Kidney epithelial cell (primary cell): ENCODE measurements at regions not wholly inside any gene's neighbourhood (a gene's known extent, or its start where the extent isn't known, plus 50 kb on each side); places are given as distances from the start of the nearest gene placed in this dataset.

Source experiments
- DNase-seq: peaks from one replicate; pipeline ENCODE4 v3.0.0-alpha.2; 2010; ENCODE audit warnings: low read depth
- H3K27me3 ChIP-seq: 2 replicates; pipeline ENCODE4 v1.6.0; 2011; ENCODE audit warnings: low read length; ENCODE audit not compliant: control insufficient read depth, insufficient read depth
- H3K36me3 ChIP-seq: 2 replicates; pipeline ENCODE4 v1.5.1; 2011; ENCODE audit warnings: low read length; ENCODE audit not compliant: control insufficient read depth, insufficient read depth
- H3K4me3 ChIP-seq: 2 replicates; pipeline ENCODE4 v1.5.1; 2011; ENCODE audit warnings: low read depth, mild to moderate bottlenecking, control low read depth, low read length
- CTCF ChIP-seq: IDR thresholded peaks from 2 replicates; pipeline ENCODE4 v1.5.1; 2011; ENCODE audit warnings: mild to moderate bottlenecking, moderate library complexity, low read length, control low read depth, inconsistent platforms; ENCODE audit not compliant: insufficient read depth, poor library complexity, severe bottlenecking

- H3K27me3 ChIP-seq: no peaks in the 10 kb centered on the region
- TF ChIP-seq CTCF: no peak
- no peak for DNase-seq
- no peaks in the 10 kb centered on the region for H3K36me3 ChIP-seq
- H3K4me3 ChIP-seq: no peak overlapping the region
Observed at GRCh38 chr3:44070841-44071546, 170.7 kb upstream of the TOPAZ1 start.

GRCh38 chr3:44072601-44073540, 168.8 kb upstream of the TOPAZ1 start:
- Histone ChIP-seq H3K4me3 (no peak overlapping the region), H3K36me3 (no peaks in the 10 kb centered on the region), H3K27me3 (no peaks in the 10 kb centered on the region)
- no peak for TF ChIP-seq CTCF
- DNase-seq: no peak

GRCh38 chr3:44074181-44074580, 167.5 kb upstream of the TOPAZ1 start:
- no peaks in the 10 kb centered on the region for H3K27me3 ChIP-seq
- no peak overlapping the region for H3K4me3 ChIP-seq
- no peak for DNase-seq
- no peaks in the 10 kb centered on the region for H3K36me3 ChIP-seq
- no peak for TF ChIP-seq CTCF

- no peak for TF ChIP-seq CTCF
- no peaks in the 10 kb centered on the region for H3K27me3 ChIP-seq
- no peak for DNase-seq
- no peaks in the 10 kb centered on the region for H3K36me3 ChIP-seq
- no peak overlapping the region for H3K4me3 ChIP-seq
Observed at GRCh38 chr3:44076221-44076829, 165.4 kb upstream of the TOPAZ1 start.

- Histone ChIP-seq H3K36me3 (no peaks in the 10 kb centered on the region), H3K27me3 (no peaks in the 10 kb centered on the region), H3K4me3 (no peak overlapping the region)
- peak; percentile 26 for TF ChIP-seq CTCF
- DNase-seq: no peak
Observed at GRCh38 chr3:44077267-44077666, 164.4 kb upstream of the TOPAZ1 start.
